Hepatocyte (in vitro differentiated cells): ENCODE measurements at regions not wholly inside any gene's neighbourhood (a gene's known extent, or its start where the extent isn't known, plus 50 kb on each side); places are given as distances from the start of the nearest gene placed in this dataset.

ENCODE experiments used
- CTCF ChIP-seq: fragments of 200-600 bp; sonication (generic); IDR thresholded peaks from 2 replicates; pipeline ENCODE4 v1.5.1; 2016; ENCODE audit warnings: antibody characterized with exemption, mild to moderate bottlenecking; ENCODE audit not compliant: poor library complexity
- EZH2 ChIP-seq: fragments of 200-600 bp; sonication (generic); IDR thresholded peaks from 2 replicates; pipeline ENCODE4 v1.6.1; 2016; ENCODE audit warnings: antibody characterized with exemption, mild to moderate bottlenecking, borderline replicate concordance
- EZH2phosphoT487 ChIP-seq: fragments of 200-600 bp; sonication (generic); IDR thresholded peaks from one replicate; pipeline ENCODE4 v1.6.1; 2018; ENCODE audit warnings: antibody characterized with exemption, mild to moderate bottlenecking, low read depth, moderate library complexity; ENCODE audit not compliant: unreplicated experiment, severe bottlenecking

DNA sequence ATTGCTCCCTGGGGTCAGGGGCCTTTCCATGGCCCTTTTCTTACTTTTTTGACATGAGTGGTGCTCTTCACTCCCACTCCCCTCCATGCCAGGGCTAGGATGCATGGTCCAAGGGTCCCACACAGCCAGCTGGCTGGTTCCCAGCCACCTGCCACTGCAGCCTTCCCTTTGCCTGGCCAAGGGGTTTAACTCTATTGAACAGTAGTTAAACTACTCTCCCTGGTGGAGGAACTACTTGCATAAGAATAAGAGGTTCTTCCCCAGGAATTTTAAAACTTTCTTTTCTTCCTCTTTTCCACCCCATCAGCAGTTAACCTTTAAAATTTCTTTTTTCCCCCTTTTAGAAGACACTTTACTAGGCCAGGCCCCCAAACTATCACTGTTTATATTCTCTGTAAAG, 1532.8 kb upstream of the ACO1 start:
- no peak for TF ChIP-seq CTCF
- TF ChIP-seq EZH2phosphoT487: no peak
- no peak for TF ChIP-seq EZH2
